ENCODE measurements at regions not wholly inside any gene's neighbourhood (a gene's known extent, or its start where the extent isn't known, plus 50 kb on each side); places are given as distances from the start of the nearest gene placed in this dataset.

- no peaks in the 10 kb centered on the region for H3K79me1 ChIP-seq (ENCODE audit: low read depth, low read length)
- FAIRE-seq (no peak), DNase-seq (ENCODE audit: low read depth in 1 of 2, low spot score in 2 of 2) (no peak)
- no peak overlapping the region for H4K8ac ChIP-seq (ENCODE audit: extremely low read depth, insufficient read depth, low read length)
- H3K14ac ChIP-seq (ENCODE audit: insufficient read length), result no peak overlapping the region
- 85% methylated on average over 4 of the region's 4 CpGs; no CpG with 5 or more reads in 1 of the 2 experiments for WGBS, 2 experiments (ENCODE audit: extremely low coverage in 1 of 2, insufficient coverage in 1 of 2, insufficient read length in 1 of 2, insufficient replicate concordance in 2 of 2, low coverage in 1 of 2, low lambda C conversion rate in 2 of 2, missing lambda C conversion rate in 1 of 2)
- no peak overlapping the region for H2BK5ac ChIP-seq (ENCODE audit: low read depth, low read length)
- H4K20me1 ChIP-seq (replicated peaks in 1 of 2; ENCODE audit: control insufficient read depth in 1 of 2, insufficient read depth in 2 of 2, low read length in 2 of 2), result no peaks in the 10 kb centered on the region
- H2BK20ac ChIP-seq (ENCODE audit: low read length), result no peak overlapping the region
- H3K9me3 ChIP-seq (ENCODE audit: insufficient read depth in 2 of 2, low read depth in 1 of 2, low read length in 1 of 2), result no peaks in the 10 kb centered on the region
- H3K27ac ChIP-seq (ENCODE audit: low read depth, low read length), result no peak overlapping the region
- H3K56ac ChIP-seq (replicated peaks; ENCODE audit: insufficient read length, low read depth, low read length), result no peak overlapping the region
- no peaks in the 10 kb centered on the region for H3K27me3 ChIP-seq (replicated peaks in 1 of 4; ENCODE audit: control insufficient read depth in 3 of 4, extremely low read depth in 1 of 4, insufficient read depth in 3 of 4, low read length in 3 of 4)
- no peak overlapping the region for H3K4me2 ChIP-seq (ENCODE audit: insufficient read depth in 1 of 2, low read depth in 2 of 2, low read length in 2 of 2)
- no peak overlapping the region for H4K5ac ChIP-seq (ENCODE audit: insufficient read length, low read depth, low read length)
- H3K4me1 ChIP-seq (replicated peaks in 1 of 4; ENCODE audit: control insufficient read depth in 3 of 4, insufficient read depth in 4 of 4, low read length in 3 of 4), result no peaks in the 10 kb centered on the region
- H2AFZ ChIP-seq (ENCODE audit: low read length), result no peak overlapping the region
- H2BK120ac ChIP-seq (replicated peaks; ENCODE audit: low read depth, low read length), result no peak overlapping the region
- CTCF ChIA-PET (ENCODE audit: partially characterized antibody), result no interaction called here
- H3K9ac ChIP-seq (replicated peaks in 1 of 4; ENCODE audit: extremely low read depth in 1 of 4, low read depth in 3 of 4, low read length in 3 of 4), result no peak overlapping the region
- no peak overlapping the region for H2AK5ac ChIP-seq (ENCODE audit: low read depth, low read length)
- no peak overlapping the region for H3K4me3 ChIP-seq (ENCODE audit: extremely low read depth in 1 of 4, insufficient read depth in 2 of 4, low read depth in 3 of 4, low read length in 4 of 4)
- no peak overlapping the region for H3K18ac ChIP-seq (ENCODE audit: extremely low read depth, low read length)
- no peak overlapping the region for H3K23ac ChIP-seq (ENCODE audit: insufficient read length)
- no peak overlapping the region for H4K91ac ChIP-seq (replicated peaks; ENCODE audit: insufficient read length, low read length)
- no peaks in the 10 kb centered on the region for H3K36me3 ChIP-seq (ENCODE audit: control insufficient read depth in 2 of 4, insufficient read depth in 4 of 4, low read length in 3 of 4)
- H2BK12ac ChIP-seq (ENCODE audit: low read depth, low read length), result no peak overlapping the region
- POLR2A ChIA-PET (ENCODE audit: partially characterized antibody), result no interaction called here
- H2BK15ac ChIP-seq (ENCODE audit: low read length), result no peak overlapping the region
- H3K79me2 ChIP-seq (ENCODE audit: control insufficient read depth in 1 of 2, insufficient read depth in 2 of 2, low read length in 2 of 2), result no peaks in the 10 kb centered on the region
- no peaks in the 10 kb centered on the region for H3K23me2 ChIP-seq (ENCODE audit: low read depth, low read length)
- H3K4ac ChIP-seq (replicated peaks; ENCODE audit: insufficient read length, low read depth, low read length), result no peak overlapping the region
- TF ChIP-seq HDAC6 (IDR thresholded peaks at IDR 0.05; ENCODE audit: low read depth, low read length), result no peak
- TF ChIP-seq EGR1 (IDR thresholded peaks at IDR 0.05; ENCODE audit: borderline replicate concordance, low read depth, low read length), result no peak
- no peak for TF ChIP-seq TCF12 (IDR thresholded peaks at IDR 0.05; ENCODE audit: low read depth, low read length)
- TF ChIP-seq SIX5 (IDR thresholded peaks at IDR 0.05; ENCODE audit: low read depth, low read length), result no peak
- no peak for TF ChIP-seq RNF2 (IDR thresholded peaks at IDR 0.05; ENCODE audit: borderline replicate concordance, low read depth, low read length, missing control alignments, poor library complexity, severe bottlenecking)
- no peak for TF ChIP-seq GTF2F1 (IDR thresholded peaks at IDR 0.05; ENCODE audit: borderline replicate concordance, low read depth, low read length)
- no peak for TF ChIP-seq EP300 (IDR thresholded peaks at IDR 0.05; ENCODE audit: borderline replicate concordance in 1 of 2, low read depth in 2 of 2, low read length in 2 of 2)
- TF ChIP-seq RFX5 (IDR thresholded peaks at IDR 0.05; ENCODE audit: borderline replicate concordance, low read depth, low read length), result no peak
- no peak for TF ChIP-seq USF2 (IDR thresholded peaks at IDR 0.05; ENCODE audit: low read length)
- TF ChIP-seq ATF2 (IDR thresholded peaks at IDR 0.05; ENCODE audit: low read length), result no peak
Measured at GRCh38 chr13:85974608-85975366, 175.6 kb upstream of the SLITRK6 start.
